Mammary epithelial cell (primary cell): ENCODE measurements at regions not wholly inside any gene's neighbourhood (a gene's known extent, or its start where the extent isn't known, plus 50 kb on each side); places are given as distances from the start of the nearest gene placed in this dataset.

ENCODE experiments used
- CTCF ChIP-seq, 2 donors: IDR thresholded peaks in 1 of 2; conservative IDR thresholded peaks in 1 of 2; 2 replicates each; pipeline ENCODE4 v1.5.1; 2011 to 2012; ENCODE audit warnings: inconsistent platforms in 2 of 2, low read length in 2 of 2, mild to moderate bottlenecking in 2 of 2, control low read depth in 1 of 2, low read depth in 1 of 2; ENCODE audit not compliant: insufficient read depth in 1 of 2; ENCODE audit errors: extremely low read depth in 1 of 2
- EZH2 ChIP-seq: IDR thresholded peaks from 2 replicates; pipeline ENCODE4 v1.6.1; 2012; ENCODE audit warnings: low read length, inconsistent platforms, borderline replicate concordance

- TF ChIP-seq CTCF (conservative IDR thresholded peaks at IDR 0.05 in 1 of 2, IDR thresholded peaks at IDR 0.05 in 1 of 2; ENCODE audit: extremely low read depth in 1 of 2, insufficient read depth in 1 of 2, low read depth in 1 of 2, low read length in 2 of 2) (no peak), EZH2 (no peak)
These were observed 355.9 kb downstream of the PTPRU start for GRCh38 chr1:29592261-29592615.
